ENCODE measurements at regions not wholly inside any gene's neighbourhood (a gene's known extent, or its start where the extent isn't known, plus 50 kb on each side); places are given as distances from the start of the nearest gene placed in this dataset.
A peak's percentile ranks its signal among the peaks of the same experiment; 100 is the strongest.

GRCh38 chr14:73800970-73801515 is 50.6 kb upstream of the PTGR2 start:
- H3K4me3 ChIP-seq (ENCODE audit: low read depth, low read length): no peak overlapping the region

GRCh38 chr14:73797543-73798265 is 53.9 kb upstream of the PTGR2 start:
- no peak overlapping the region for H3K4me3 ChIP-seq (ENCODE audit: low read depth, low read length)

DNA sequence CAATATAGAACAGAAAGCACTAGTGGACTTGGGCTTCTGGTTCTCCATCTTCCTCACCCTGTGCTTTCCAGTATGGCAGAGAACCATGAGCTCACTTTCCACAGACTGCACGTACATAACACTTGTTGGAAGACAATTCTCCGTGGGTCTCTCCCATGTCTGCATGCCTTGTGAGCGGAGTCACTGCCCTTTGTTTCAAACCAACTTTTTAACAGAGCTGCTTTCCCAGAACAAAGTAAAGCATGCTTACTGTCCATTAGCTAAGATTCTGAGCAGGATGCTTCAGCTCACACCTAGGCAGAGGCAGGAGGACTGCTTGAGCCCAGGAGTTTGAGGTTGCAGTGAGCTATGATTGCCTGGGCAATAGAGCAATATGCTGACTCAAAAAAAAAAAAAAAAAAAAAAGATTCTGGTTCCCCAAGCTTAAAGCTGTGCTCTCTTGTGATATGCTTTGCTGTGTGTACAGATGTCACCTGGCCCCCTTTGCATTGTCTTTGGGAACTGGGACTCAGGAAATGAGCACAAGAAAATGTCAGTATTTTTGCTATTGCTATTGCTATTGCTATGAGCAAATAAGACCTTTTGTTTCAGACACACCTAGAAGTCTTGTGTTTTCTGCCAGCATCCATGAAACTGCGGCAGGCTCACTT is 54.6 kb upstream of the PTGR2 start:
- no peak overlapping the region for H3K4me3 ChIP-seq (ENCODE audit: low read depth, low read length)

DNA sequence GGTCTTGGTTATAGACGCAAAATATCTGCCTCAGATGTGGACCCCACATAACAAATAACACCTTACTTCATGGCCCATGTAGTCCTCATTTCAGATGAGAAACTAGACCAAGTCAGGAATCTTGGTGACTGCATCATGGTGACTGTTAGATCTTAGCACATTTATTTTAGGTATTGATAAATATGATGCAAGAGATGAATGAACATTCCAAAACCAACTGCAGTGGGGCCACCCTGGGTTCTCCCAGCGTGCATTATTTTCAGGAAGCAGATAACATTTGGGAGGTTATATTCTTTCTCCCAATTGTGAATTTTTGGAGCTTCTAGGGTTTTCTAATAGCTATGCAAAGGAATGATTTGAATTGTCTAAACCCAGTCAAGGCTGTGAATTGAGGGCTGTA is 55.2 kb upstream of the PTGR2 start:
- H3K4me3 ChIP-seq (ENCODE audit: low read depth, low read length): no peak overlapping the region

DNA sequence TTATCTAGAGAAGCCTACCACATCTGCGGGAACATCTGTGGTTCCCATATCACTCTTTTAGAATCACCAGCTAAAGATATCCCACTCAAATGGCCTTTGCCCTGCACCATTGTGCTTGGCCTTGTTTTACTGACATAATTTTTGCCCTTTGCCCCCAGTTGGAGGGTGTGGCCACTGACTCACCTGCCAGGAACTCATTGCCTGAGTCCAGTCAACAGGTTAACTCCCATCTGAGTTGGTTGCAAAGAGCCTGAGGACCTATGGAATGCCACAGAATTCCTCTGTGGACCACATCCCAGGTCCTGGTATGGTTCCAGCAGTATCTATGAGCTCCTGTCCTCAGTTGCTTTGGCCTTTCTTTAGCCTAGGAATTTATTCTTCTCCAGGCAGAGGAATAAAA is 55.7 kb upstream of the PTGR2 start:
- H3K4me3 ChIP-seq (ENCODE audit: low read depth, low read length): no peak overlapping the region

DNA sequence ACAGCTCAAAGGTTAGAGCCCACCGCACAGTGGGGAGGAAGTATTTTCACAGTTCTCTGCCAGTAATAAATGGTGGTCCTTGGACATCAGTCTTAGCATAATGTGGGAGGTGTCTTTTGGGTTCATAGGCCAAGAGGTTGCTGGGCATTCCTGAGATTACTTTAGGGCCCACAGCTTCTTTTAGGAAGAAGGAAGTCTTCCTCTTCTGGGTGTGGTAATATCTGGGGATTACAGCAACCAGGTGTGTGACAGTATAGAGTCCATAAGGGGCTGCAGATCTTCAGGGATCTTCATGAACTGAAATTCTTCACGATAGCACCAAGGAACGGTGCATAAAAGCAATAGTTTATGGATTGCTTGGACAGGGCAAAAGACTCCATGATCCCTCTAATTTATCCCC is 56.2 kb upstream of the PTGR2 start:
- H3K4me3 ChIP-seq (ENCODE audit: low read depth, low read length): no peak overlapping the region

DNA sequence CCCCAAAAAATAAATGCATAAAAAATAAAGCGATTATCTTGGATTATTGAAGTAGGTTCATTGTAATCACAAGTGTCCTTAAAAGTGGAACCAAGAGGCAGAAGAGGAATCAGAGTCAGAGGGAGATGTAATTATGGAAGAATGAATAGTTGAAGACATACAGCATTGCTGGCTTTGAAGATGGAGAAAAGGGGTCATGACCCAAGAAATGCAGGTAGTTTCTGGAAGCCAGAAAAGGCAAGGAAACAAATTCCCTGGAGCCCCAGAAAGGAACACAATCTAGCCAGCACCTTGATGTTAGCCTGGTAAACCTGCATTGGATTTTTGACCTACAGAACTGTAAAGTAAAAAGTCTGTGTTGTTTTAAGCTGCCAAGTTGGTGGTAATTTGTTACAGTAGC is 57.5 kb upstream of the PTGR2 start:
- H3K4me3 ChIP-seq (ENCODE audit: low read depth, low read length): no peak overlapping the region

- H3K4me3 ChIP-seq (ENCODE audit: low read depth, low read length): no peak overlapping the region
Measured at GRCh38 chr14:73792481-73792880, 59.1 kb upstream of the PTGR2 start.

DNA sequence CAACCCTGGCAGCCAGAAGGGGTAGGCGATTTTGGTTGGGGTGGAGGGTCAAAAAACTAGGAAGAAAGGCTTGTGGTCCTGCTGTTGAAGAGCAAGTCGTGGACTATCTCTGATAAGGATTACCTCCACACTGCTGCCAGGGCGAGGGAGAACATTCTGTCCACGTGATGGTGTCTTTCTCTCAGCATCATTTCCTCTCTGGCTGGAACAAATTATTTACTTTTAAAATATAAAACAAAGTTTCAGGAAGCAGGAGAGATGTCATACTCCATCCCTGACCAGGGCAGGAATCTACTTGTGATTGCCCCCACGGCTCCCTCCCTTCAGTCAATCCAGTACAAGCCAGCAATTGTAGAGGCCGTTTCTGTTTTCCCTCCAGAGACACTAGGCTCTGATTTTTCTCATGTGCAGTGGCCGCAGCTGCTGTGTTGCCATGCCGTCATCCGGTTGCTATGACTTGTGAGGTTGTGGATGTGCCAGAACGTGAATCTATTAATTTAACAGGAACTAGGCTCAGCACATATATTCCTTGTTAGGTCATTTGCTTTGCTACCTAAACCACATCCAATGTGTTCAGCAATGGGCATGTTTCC is 61.5 kb upstream of the PTGR2 start:
- H3K4me3 ChIP-seq (ENCODE audit: low read depth, low read length): no peak overlapping the region

DNA sequence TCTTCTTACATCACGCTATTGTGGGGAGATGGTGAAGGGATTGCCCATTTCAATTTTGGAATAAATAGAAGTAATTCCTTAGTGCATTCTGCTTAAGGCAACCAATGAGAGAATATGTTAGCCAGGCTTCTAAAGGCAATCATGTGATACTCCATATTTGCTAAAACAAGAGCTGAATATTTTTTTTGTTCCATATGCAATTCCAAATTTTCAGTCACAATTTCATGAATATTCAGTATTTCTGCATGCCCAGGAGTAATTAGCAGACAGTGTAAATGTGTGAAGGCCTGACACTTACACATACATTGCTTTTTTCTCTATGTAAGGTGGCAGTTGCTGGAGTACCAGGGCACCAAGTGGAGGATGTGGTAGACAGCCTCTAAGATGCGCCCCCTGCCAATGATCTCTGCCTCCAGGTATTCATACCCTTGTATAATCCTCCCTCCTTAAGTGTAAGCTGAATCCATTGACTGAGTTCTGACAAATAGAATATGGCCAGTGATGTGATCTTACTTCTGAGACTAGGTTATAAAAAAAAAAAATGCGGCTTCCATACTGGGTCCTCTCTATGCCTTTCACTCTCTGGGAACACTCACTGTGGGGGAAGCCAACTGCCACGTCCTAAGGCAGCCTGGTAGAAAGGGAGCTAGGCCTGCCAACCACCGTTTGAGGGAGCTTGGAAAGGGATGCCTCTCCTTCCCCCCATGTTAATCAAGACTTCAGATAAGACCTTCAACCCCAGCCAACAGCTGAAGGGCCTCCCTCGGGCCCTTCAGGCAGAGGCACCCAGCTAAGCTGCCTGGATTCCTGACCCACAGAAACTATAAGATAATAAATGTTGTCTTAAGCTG is 62.7 kb upstream of the PTGR2 start:
- no peak overlapping the region for H3K4me3 ChIP-seq (ENCODE audit: low read depth, low read length)

DNA sequence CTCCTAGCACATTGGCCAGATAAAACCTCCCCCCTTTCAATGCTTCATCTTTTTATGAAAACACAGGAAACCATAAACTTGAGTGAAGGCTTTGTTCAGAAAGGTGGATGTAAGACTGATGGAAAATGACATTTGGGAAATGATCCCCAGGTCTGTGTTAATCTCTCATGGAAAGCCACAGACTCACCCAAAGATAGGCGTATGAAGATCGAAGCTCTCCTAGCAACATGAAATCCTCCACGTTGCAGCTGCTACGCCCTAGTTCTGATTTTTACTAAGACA is 63.4 kb upstream of the PTGR2 start:
- no peak overlapping the region for H3K4me3 ChIP-seq (ENCODE audit: low read depth, low read length)

DNA sequence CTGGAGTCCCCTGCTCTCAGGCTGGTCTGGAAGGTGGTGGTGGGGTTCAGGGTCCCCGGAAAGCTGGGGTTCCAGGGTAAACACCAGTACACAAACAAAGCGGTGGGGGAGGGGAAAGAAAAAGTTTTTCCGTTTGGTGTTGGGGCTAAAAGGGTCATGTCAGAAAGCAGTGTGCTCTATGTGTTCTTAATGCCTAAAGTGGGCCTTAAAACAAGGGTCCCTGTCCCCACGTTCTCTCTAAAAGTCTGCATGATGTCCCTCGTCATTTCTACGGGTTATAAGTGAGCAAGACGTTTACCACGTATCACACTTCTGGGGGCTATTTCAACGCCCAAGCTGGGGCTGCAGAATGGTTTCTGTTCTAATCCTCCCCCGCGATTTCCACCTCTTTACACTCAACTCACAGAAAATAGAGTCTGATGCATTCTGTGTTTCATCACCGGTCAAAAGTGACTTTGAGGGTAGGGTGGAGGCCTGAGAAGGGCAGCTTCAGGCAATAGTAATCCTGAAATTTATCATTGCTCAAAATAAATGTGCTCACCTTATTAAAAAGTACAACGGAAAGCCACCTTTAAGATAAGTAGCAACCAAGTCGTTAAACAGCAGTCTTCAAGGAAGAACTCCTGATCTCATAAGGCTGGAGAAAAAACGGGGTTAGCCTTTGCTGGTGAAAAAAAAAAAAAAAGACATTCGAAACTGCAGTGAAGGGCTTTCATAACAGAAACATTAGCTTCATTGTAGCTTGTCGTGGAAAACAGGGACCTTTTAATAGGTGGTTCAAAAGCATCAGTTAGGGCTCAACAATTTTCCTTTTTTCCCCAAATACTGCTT is 63.9 kb upstream of the PTGR2 start:
- H3K4me3 ChIP-seq (ENCODE audit: low read depth, low read length): peak overlapping the region; percentile 69

- H3K4me3 ChIP-seq (ENCODE audit: low read depth, low read length): peak overlapping the region; percentile 69
Measured at GRCh38 chr14:73786636-73787485, 64.8 kb upstream of the PTGR2 start.

DNA sequence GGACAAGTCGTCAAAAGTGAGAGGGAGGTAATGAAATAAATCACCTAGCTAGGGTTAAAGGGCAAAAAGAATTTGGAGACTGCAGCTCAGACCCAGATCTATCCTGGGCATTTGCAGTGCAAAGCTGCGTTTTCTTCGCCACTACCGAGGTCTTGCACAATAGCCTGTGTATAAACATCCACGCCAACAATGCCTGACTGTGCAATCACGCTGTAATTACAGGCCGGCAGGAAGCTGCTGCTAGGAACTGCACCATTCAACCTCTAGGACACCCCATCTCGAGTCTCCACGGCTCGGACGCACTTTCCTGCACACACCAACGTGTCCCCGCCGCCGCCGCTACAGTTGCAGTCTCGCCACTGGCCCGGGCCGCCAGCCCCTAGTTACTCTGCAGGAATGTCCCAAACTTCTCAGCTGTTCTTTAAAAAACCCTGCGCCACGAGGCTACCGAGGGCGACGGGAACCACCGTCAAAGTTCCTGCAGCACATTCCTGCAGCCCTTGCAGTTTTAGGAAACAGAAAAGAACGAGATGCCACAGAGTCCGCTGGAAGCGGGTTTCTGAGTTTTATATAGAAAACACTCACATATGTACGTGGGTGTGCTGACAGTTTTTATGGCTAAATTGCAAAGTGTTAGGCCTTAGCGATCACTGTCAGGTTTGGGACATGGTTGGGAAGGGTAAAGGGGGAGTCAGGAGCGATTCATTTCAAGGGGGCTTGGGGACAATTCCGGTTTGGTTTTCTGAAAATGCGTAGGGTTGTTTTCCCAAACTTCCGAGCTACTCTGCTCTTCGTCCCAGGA is 65.6 kb upstream of the PTGR2 start:
- peak overlapping the region; percentile 69 for H3K4me3 ChIP-seq (ENCODE audit: low read depth, low read length)

DNA sequence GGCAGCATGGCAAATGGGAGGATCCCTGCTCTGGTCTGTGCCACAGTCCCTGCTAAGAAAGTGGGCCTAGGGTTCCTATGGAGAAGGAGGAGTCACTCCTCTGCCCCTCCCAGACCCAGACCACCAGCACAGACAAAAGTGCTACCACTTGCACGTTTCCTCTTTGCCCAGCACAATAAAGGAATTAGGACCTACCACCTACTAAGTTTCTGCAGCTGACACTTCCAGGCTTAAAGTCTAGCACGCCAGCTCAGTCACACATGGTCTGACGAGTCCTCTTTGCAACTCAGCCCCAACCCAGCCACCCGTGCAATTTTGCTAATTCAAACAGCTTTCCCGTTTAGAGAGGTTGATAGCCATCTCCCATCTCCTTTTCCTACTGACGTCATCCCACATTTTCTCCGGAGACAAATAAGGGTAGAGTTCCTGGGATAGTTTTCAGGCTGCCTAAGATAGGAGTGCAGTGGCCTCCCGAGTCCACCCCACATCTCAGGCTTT is 66.2 kb upstream of the PTGR2 start:
- H3K4me3 ChIP-seq (ENCODE audit: low read depth, low read length): peak overlapping the region; percentile 69

DNA sequence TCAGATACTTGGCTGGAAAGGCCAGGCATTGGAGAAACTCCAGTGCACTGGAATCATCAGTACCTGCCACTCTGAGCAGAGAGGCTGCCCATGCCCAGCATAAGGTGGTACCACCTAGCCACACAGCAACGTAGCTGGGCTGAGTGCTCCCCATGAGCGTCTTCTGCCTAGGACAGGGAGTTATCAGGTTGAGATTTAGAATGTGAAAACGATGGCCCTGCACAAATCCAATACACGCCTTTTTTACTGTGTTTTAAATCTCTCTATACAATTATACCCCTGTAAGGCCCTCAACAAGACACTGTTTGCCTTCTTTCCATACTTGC is 66.7 kb upstream of the PTGR2 start:
- H3K4me3 ChIP-seq (ENCODE audit: low read depth, low read length): no peak overlapping the region

GRCh38 chr14:73784181-73784987 is 67.2 kb upstream of the PTGR2 start:
- no peak overlapping the region for H3K4me3 ChIP-seq (ENCODE audit: low read depth, low read length)

DNA sequence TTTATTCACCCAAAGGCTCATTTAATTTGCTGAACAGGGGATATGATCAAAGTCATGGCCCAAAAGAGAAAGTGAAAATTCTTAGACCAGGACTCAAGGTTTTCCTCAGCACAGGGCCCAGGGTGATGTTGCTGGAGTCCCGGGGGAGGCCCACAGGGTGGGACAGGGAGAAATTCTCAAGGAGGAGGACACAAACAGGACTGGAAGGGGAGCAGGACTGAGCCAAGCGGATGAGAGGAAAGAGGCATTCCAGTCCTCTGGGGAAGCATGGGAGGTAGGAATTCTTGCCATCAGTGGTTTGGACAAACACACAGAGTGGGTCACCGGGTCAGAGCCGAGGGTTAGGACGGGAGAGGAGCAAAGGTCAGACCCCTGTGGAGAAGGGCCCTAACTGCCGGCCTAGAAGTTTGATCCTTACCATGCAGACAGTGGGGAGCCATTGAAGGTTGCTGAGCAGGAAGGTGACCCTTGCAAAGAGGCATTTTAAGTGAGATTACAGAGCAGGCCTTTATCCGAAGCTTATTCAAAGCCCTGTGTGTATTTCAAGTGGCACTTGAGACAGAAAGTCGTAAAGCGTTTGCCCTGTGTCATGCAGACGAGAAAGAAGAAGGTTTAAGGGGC is 68.4 kb upstream of the PTGR2 start:
- no peak overlapping the region for H3K4me3 ChIP-seq (ENCODE audit: low read depth, low read length)
